Suprapubic skin (tissue), 4 donors: ENCODE measurements at regions not wholly inside any gene's neighbourhood (a gene's known extent, or its start where the extent isn't known, plus 50 kb on each side); places are given as distances from the start of the nearest gene placed in this dataset.

Experiments
- DNase-seq, 2 donors: peaks; one replicate each; pipeline ENCODE4 v3.0.0-alpha.2; 2019; ENCODE audit warnings: low spot score in 2 of 2
- H3K27ac ChIP-seq: fragments of 200-600 bp; sonication (generic); one replicate; pipeline ENCODE4 v1.5.1; 2019
- H3K27me3 ChIP-seq: fragments of 200-600 bp; sonication (generic); one replicate; pipeline ENCODE4 v1.5.1; 2019
- H3K36me3 ChIP-seq: fragments of 200-600 bp; sonication (generic); one replicate; pipeline ENCODE4 v1.5.1; 2019
- H3K4me1 ChIP-seq: fragments of 200-600 bp; sonication (generic); one replicate; pipeline ENCODE4 v1.5.1; 2019
- H3K4me3 ChIP-seq: fragments of 200-600 bp; sonication (generic); one replicate; pipeline ENCODE4 v1.5.1; 2019; ENCODE audit warnings: mild to moderate bottlenecking
- H3K9me3 ChIP-seq: fragments of 200-600 bp; sonication (generic); one replicate; pipeline ENCODE4 v1.5.1; 2019
- EP300 ChIP-seq: sonication (generic); formaldehyde crosslinking; IDR thresholded peaks from one replicate; pipeline ENCODE4 v1.6.1; 2017; ENCODE audit warnings: antibody characterized with exemption
- POLR2A ChIP-seq, 2 donors: fragments of 450-650 bp; IDR thresholded peaks; one replicate each; pipeline ENCODE4 v1.6.1; 2017; ENCODE audit warnings: antibody characterized with exemption in 2 of 2, mild to moderate bottlenecking in 2 of 2, moderate library complexity in 2 of 2
- POLR2AphosphoS5 ChIP-seq, 3 donors: sonication (generic); formaldehyde crosslinking; IDR thresholded peaks; one replicate each; pipeline ENCODE4 v1.6.1; 2017; ENCODE audit warnings: antibody characterized with exemption in 3 of 3
- WGBS: methylation state at CpG from one replicate; pipeline ENCODE4 v1.1.5; 2018; 5-methylcytosine and 5-hydroxymethylcytosine counted together
- TF ChIP-seq, protein P1 (sequence below), 2 donors: fragments of 200-600 bp in 1 of 2; fragments of 450-650 bp in 1 of 2; sonication (generic) in 1 of 2; IDR thresholded peaks; one replicate each; pipeline ENCODE4 v1.5.1; 2016 to 2019; ENCODE audit warnings: antibody characterized with exemption in 2 of 2, mild to moderate bottlenecking in 1 of 2, moderate library complexity in 1 of 2

DNA sequence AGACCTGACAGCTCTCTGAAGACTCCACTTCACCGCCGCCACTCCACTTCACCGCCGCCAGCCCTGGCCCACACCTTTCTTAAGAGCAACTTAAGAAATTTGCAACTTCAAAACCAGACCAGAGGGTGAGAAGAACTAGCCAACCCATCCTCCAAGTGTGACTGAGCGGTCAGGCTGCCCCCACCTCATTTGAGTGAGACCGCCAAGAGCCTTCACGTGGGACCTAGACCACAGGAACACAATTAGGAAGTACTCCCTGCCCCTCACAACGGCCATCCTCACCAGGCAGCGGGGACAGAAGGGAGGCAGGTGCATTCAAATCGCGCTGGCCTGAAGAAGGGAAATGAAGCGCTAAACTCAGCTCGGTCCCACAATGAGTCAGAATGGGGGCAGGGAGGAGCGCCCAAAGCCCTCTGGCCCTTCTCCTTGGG, 156.8 kb upstream of the BCL6 start:
- DNase-seq: no peak
- Histone ChIP-seq H3K27me3 (no peaks in the 10 kb centered on the region), H3K36me3 (no peaks in the 10 kb centered on the region), H3K4me3 (no peak overlapping the region), H3K27ac (no peak overlapping the region), H3K9me3 (no peaks in the 10 kb centered on the region), H3K4me1 (peaks cover 13% of the 10 kb centered on the region)
- TF ChIP-seq EP300 (no peak), POLR2A (IDR thresholded peaks at IDR 0.05) (no peak), POLR2AphosphoS5 (IDR thresholded peaks at IDR 0.05) (no peak)
- TF ChIP-seq, protein P1, sequence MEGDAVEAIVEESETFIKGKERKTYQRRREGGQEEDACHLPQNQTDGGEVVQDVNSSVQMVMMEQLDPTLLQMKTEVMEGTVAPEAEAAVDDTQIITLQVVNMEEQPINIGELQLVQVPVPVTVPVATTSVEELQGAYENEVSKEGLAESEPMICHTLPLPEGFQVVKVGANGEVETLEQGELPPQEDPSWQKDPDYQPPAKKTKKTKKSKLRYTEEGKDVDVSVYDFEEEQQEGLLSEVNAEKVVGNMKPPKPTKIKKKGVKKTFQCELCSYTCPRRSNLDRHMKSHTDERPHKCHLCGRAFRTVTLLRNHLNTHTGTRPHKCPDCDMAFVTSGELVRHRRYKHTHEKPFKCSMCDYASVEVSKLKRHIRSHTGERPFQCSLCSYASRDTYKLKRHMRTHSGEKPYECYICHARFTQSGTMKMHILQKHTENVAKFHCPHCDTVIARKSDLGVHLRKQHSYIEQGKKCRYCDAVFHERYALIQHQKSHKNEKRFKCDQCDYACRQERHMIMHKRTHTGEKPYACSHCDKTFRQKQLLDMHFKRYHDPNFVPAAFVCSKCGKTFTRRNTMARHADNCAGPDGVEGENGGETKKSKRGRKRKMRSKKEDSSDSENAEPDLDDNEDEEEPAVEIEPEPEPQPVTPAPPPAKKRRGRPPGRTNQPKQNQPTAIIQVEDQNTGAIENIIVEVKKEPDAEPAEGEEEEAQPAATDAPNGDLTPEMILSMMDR (IDR thresholded peaks at IDR 0.05): no peak
- 88% methylated on average over 13 of the region's 14 CpGs for WGBS

DNA sequence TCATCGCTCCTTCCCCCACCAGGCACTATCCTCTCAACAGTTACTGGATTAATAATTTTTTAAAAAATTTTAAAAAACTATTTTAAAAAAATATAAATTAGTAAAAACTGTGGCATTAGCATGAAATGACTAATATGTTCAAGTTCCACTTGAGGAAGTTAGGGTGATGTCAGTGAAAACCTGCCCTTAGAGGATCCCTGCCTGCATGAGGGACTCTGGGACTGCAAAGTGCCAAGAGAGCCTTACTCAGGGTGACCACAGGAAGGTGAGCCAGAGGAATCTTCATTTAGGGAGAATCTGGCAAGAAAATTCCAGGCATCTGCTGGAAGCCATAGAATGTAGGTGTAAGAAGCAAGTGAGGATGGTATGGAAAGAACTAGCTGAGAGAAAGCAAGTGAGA, 157.7 kb upstream of the BCL6 start:
- H3K36me3 ChIP-seq: no peaks in the 10 kb centered on the region
- H3K9me3 ChIP-seq: no peaks in the 10 kb centered on the region
- peaks cover 15% of the 10 kb centered on the region for H3K4me1 ChIP-seq
- no peak overlapping the region for H3K4me3 ChIP-seq
- no peaks in the 10 kb centered on the region for H3K27me3 ChIP-seq
- TF ChIP-seq POLR2AphosphoS5 (IDR thresholded peaks at IDR 0.05): no peak
- no peak for TF ChIP-seq POLR2A (IDR thresholded peaks at IDR 0.05)
- no peak for TF ChIP-seq EP300
- TF ChIP-seq, protein P1 (IDR thresholded peaks at IDR 0.05): no peak
- DNase-seq: no peak
- no peak overlapping the region for H3K27ac ChIP-seq
- 96% methylated on average over 1 of the region's 1 CpG for WGBS

DNA sequence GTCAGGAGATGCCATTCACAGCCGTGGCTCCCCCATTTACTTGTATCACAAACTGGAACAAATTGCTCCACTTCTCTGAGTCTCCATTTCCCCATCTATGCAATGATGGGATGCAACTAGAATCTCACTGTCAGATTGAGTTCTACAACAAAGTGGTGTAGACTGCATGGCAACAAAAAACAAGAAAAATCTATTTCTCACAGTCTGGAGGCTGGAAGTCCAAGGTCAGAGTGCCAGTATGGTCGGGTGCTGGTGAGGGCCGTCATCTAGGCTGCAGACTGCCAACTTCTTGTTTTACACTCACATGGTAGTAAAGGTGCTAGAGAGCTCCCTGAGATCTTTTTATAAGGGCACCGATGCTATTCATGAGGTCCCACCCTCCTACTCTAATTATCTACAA, 158.4 kb upstream of the BCL6 start:
- Histone ChIP-seq H3K9me3 (no peaks in the 10 kb centered on the region), H3K4me3 (no peak overlapping the region), H3K36me3 (no peaks in the 10 kb centered on the region), H3K4me1 (peaks cover 15% of the 10 kb centered on the region), H3K27ac (no peak overlapping the region), H3K27me3 (no peaks in the 10 kb centered on the region)
- 97% methylated on average over 4 of the region's 4 CpGs for WGBS
- no peak for DNase-seq
- TF ChIP-seq, protein P1 (IDR thresholded peaks at IDR 0.05): no peak

DNA sequence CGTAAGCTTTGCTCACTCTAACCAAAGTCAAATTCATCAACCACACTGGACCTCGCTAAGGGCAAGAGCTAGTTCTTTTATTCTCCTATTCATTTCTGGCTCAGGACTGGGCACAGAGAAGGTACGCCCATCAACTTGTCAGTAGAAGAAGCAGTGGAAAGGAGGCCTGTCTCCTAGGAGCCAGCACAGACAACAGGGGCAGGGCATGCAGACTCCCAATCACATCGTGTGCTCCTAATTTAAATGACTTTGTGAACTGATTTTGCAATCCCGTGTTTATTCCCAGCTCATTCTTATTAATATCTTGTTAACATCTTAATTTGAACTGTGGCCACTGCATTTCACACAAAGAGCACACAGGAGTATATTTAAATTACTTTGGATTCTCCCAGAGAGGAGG, 161.1 kb upstream of the BCL6 start:
- TF ChIP-seq, protein P1 (IDR thresholded peaks at IDR 0.05): no peak
- TF ChIP-seq POLR2A (IDR thresholded peaks at IDR 0.05) (no peak), POLR2AphosphoS5 (IDR thresholded peaks at IDR 0.05) (peak in 2 of 3 donors; percentile 32 to 35), EP300 (no peak)
- peaks cover 19% of the 10 kb centered on the region for H3K4me1 ChIP-seq
- 40% methylated on average over 5 of the region's 5 CpGs for WGBS
- H3K27me3 ChIP-seq: no peaks in the 10 kb centered on the region
- H3K9me3 ChIP-seq: no peaks in the 10 kb centered on the region
- H3K27ac ChIP-seq: peak overlapping the region; percentile 66
- H3K36me3 ChIP-seq: no peaks in the 10 kb centered on the region
- no peak overlapping the region for H3K4me3 ChIP-seq
- DNase-seq: no peak

DNA sequence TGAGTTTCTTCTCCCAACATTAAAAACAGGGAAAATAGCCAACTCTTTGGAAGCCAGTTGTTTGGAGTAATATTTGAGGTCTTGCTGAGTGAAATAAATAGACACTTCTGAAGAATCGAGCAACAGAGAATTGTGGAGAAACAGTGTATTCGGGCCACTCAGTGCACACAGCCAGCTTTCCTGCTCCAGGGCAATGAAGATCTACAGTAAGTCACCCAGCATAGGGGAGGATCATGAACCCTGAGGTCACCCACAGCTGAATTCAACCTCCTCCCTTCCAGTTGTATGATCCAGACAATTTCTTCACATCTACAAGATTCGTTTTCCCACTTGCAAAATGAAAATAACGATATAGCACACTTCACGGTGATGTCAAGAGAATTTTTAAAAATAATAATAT, 161.7 kb upstream of the BCL6 start:
- WGBS: 52% methylated on average over 5 of the region's 5 CpGs
- H3K27ac ChIP-seq: peak overlapping the region; percentile 66

More for the DNA sequence above, 161.7 kb upstream of the BCL6 start:
- peaks cover 24% of the 10 kb centered on the region for H3K4me1 ChIP-seq
- no peaks in the 10 kb centered on the region for H3K36me3 ChIP-seq
- DNase-seq: no peak
- no peak overlapping the region for H3K4me3 ChIP-seq
- H3K9me3 ChIP-seq: no peaks in the 10 kb centered on the region
- H3K27me3 ChIP-seq: no peaks in the 10 kb centered on the region
- TF ChIP-seq POLR2A (IDR thresholded peaks at IDR 0.05) (no peak), POLR2AphosphoS5 (IDR thresholded peaks at IDR 0.05) (no peak), EP300 (no peak)
- TF ChIP-seq, protein P1 (IDR thresholded peaks at IDR 0.05): no peak
